GM21737 (cell line): ENCODE measurements at regions not wholly inside any gene's neighbourhood (a gene's known extent, or its start where the extent isn't known, plus 50 kb on each side); places are given as distances from the start of the nearest gene placed in this dataset.

Experiments used
- ATAC-seq: cut with Tn5 transposase; IDR thresholded peaks from one replicate; pipeline ENCODE4 v1.9.1; 2021; ENCODE audit warnings: mild to moderate bottlenecking, moderate library complexity; ENCODE audit not compliant: unreplicated experiment

DNA sequence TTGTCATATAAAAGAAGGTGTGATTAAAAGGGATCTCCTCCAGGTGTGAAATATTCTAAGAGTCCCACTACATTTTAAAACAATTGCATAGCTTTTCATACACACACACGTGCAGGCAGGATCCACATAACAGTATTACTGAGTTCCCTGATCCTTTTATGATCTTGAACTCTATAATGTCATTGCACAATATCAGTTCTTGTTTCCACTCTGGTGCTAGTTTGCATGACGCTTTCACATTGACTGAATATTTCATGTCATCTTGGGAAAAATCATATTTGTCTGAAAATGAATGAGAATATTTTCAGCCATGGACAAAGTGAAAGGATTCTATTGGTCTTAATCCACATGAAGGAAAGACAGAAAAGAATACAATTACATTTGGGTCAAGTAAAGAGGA lies 703.8 kb downstream of the CDH8 start:
- no peak for ATAC-seq

DNA sequence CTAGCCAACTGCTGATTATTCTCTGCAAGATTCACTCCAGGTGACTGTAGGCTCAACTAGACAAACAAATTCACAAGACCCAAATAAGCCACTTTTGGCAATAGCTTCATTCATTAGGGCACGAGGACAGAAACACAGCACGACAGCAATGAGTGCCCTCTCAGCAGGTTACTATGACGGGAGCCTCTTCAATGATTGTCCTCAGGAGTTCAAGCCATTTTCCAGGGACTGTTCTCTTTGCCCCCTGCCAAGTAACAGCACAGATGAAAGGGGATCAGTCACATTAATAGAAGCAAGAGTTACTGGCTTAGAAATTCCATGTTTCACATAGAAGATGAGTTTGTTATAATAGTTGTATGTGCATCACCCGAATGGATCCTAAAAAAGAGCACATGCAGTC lies 712.2 kb downstream of the CDH8 start:
- no peak for ATAC-seq

GRCh38 chr16:61323456-61323855 lies 712.8 kb downstream of the CDH8 start:
- ATAC-seq, result no peak

DNA sequence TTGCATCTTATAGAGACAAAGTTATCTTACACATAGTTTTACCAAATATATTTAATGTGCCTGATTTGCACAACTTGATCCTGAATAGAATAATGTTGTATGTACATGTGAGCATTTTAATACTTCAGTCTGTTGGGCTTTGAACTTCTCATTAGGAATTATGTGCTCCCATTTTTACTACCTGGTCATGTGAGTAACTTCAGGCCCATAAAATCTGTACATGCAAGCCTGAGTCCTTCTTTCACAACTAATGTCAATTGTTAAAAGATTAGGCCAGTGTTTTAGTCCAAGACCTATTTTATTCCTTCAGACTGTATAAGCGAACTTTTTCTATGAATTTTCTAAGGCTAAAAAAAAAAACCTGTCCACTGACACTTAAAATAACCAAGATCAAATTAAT lies 715.4 kb downstream of the CDH8 start:
- no peak for ATAC-seq

- ATAC-seq, result no peak
These were observed 722.3 kb downstream of the CDH8 start for GRCh38 chr16:61313931-61314330.

- no peak for ATAC-seq
These were observed 726.9 kb downstream of the CDH8 start for GRCh38 chr16:61309386-61309785.

- ATAC-seq, result no peak
These were observed 730.0 kb downstream of the CDH8 start for GRCh38 chr16:61306204-61306603.

GRCh38 chr16:61296814-61297213 lies 739.4 kb downstream of the CDH8 start:
- no peak for ATAC-seq

GRCh38 chr16:61296305-61296704 lies 739.9 kb downstream of the CDH8 start:
- ATAC-seq, result no peak

DNA sequence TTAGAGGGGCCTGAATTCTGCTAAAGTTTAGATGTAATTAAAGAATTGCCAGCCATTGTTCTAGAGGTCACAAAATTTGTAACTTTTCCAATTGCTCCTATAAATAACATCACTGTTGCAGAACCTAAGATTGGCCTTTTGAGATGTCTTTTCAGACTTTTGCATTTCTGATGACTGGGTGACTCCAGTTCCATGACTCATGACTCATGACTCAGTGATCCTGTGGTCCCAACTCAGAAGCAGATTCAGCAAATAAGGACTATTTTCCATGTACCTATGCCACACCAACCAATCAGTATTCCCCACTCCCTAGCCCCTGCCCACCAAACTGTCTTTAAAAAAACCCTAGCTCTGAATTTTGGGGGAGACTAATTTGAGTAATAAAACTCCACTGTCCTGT lies 740.9 kb downstream of the CDH8 start:
- ATAC-seq, result no peak

DNA sequence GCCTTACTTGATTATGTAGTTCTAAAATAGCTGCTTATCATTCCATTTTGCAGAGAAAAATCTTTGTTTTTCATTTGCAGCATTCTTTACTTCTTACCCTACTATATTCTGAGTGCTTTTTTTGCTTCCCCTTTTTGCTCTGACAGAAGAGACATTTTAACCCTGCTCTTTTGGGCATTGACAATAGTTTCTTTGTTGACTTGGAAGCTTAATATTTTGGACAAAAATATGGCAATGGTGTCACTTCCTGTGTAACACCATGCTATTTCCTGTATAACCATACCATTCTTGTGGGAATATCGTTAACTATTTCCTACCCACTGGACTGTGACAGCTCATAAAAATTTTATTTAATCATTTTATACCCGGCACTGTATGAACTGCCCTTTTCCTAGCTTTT lies 747.1 kb downstream of the CDH8 start:
- ATAC-seq, result no peak

- ATAC-seq, result no peak
These were observed 758.4 kb downstream of the CDH8 start for GRCh38 chr16:61277849-61278248.

DNA sequence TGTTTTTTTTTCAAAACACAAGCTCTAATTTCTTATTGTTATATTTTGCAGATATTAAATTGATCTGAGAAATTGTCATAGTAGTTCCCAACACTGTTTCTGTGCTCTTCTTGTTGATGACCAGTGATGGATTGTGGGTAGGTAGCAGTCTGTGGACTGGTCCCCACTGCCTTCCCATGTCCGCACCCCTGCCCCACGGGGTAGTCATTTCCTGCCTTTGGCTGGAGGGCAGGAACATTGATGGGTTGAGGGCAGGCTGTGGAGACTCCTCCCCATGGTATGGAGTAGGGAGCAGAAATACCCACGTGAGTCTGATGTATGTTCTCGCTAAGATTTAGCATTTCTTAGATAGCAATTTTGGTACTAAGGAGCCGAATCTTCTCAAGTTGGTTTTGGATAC lies 762.0 kb downstream of the CDH8 start:
- ATAC-seq, result no peak

DNA sequence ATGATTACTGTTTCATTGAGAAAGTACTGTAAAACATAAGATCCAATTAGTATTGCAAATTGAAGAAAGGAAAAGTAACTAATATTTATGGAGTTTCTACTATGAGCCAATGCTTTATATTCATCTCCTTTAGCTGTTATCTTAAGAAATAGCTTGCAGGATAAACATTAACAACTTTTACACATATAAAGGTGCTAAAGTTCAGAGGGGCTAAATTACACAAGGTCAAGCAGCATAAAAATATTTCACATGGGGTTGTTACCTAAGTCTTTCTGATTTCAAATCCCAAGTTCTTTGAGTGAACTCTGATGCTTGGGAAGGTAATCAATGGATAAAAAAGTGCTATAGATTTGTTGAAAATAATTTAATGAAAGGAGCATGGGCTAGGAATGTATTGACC lies 765.5 kb downstream of the CDH8 start:
- ATAC-seq, result no peak

GRCh38 chr16:61263400-61263799 lies 772.8 kb downstream of the CDH8 start:
- ATAC-seq, result no peak

GRCh38 chr16:61261315-61261714 lies 774.9 kb downstream of the CDH8 start:
- no peak for ATAC-seq

DNA sequence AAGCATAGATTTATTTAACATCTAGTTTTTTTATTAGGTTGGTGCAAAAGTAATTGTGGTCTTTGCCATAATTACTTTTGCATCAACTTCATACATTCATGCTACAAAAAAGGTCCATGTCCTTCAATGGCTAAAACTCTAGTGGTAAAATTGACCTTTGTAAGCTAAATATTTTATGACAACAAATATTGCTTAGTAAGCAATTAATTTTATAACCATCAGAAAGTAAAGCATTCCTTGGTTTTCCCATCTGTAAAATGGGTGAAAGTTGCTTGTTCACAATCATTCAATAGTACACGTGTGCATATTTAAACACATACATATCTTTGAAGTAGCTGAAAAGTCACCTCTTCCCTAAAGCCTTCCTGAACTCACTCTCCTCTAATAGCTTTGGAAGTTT lies 789.6 kb downstream of the CDH8 start:
- no peak for ATAC-seq

GRCh38 chr16:61243954-61244353 lies 792.3 kb downstream of the CDH8 start:
- no peak for ATAC-seq

DNA sequence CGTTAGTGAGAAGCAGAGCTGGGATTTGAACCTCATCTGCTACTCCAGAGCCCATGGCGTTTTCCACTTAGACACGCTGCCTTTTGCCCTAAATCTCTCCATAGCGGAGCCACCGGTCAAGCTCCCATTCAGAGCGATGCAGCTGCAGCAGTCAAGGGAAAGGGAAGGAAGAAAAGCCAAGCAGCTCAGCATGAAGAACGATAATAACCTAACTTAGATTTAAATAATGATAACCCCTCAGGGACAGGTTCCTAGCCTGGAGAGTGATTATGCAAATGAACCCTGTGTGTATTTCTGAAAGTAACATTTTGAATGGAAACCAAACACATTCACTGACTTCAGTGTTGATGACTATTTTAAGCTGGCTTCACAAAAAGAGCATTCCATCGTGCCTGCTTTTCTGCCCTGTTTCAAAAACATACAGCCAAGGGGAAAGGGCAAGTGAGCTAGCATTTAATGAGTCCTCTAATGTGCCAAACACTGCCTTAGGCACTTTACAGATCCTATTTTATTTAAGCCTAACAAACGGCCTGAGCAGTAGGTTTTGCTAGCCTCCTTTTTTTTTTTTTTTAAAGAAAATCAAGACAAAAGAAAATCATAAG lies 798.3 kb downstream of the CDH8 start:
- no peak for ATAC-seq

DNA sequence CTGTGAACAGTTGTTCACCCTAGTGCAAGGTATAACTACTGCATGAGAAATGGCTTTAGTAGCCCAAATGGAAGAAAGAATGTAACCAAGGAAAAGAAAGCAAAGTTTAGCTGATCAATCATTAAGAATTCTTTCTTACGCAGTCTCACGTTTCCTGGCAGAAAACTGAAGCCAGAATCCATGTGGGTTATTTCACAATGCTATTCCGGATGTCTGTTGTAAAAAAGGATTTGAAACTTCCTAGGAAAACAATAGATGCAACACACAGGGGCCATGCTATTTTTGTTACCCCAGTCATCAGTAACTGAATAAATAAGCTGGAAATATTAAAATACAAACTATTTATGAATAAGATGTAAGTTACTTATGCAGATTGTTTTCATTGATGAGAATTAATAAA lies 802.5 kb downstream of the CDH8 start:
- ATAC-seq, result no peak

DNA sequence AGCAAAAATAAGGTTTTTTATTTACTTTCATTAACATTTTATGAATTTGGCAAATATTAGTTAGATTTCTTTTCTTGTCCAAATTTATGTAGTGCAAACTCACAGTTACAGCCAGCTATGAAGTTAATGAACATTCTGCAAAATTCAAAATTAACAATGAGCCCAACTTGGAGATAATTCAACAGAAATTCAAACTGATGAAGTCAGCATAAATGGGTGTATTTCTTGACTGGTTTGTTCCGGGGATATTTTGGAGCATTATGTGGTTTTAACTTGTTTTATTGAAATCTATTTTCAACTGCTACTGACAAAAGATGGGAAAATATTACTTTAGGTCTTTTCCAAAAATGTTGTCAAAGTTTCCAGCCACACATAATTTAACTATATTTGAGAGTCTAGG lies 807.9 kb downstream of the CDH8 start:
- no peak for ATAC-seq

- ATAC-seq, result no peak
These were observed 820.6 kb downstream of the CDH8 start for GRCh38 chr16:61215605-61216004.

GRCh38 chr16:61214780-61215179 lies 821.5 kb downstream of the CDH8 start:
- ATAC-seq, result no peak

- no peak for ATAC-seq
These were observed 826.2 kb downstream of the CDH8 start for GRCh38 chr16:61210076-61210475.
